ENCODE measurements at regions not wholly inside any gene's neighbourhood (a gene's known extent, or its start where the extent isn't known, plus 50 kb on each side); places are given as distances from the start of the nearest gene placed in this dataset.

- TF ChIP-seq CHD7 (IDR thresholded peaks at IDR 0.05; ENCODE audit: insufficient replicate concordance, low read length) (no peak), NANOG (IDR thresholded peaks at IDR 0.05; ENCODE audit: insufficient read depth, low read depth, low read length, poor library complexity, severe bottlenecking) (no peak), CBX8 (IDR thresholded peaks at IDR 0.05; ENCODE audit: borderline replicate concordance, low read depth, low read length) (no peak), MAFK (IDR thresholded peaks at IDR 0.05; ENCODE audit: low read depth, low read length) (no peak), TAF1 (IDR thresholded peaks at IDR 0.05; ENCODE audit: low read depth, low read length) (no peak), JUND (IDR thresholded peaks at IDR 0.05; ENCODE audit: low read length) (no peak)
Measured at GRCh38 chr17:77884967-77885641, 73.4 kb upstream of the TNRC6C start (continued).
